Upper lobe of left lung (tissue), 6 donors: ENCODE measurements at regions not wholly inside any gene's neighbourhood (a gene's known extent, or its start where the extent isn't known, plus 50 kb on each side); places are given as distances from the start of the nearest gene placed in this dataset.

ENCODE experiments used
- ATAC-seq, 2 donors: fragments of 200-7000 bp; cut with Tn5 transposase; one replicate each; pipeline ENCODE4 v1.9.1; 2022; ENCODE audit warnings: mild to moderate bottlenecking in 2 of 2, moderate library complexity in 2 of 2; ENCODE audit not compliant: low FRiP score in 2 of 2
- DNase-seq, 2 donors: peaks; one replicate each; pipeline ENCODE4 v3.0.0-alpha.2; 2019 to 2020
- H3K27ac ChIP-seq, 4 donors: fragments of 200-600 bp; sonication (generic); one replicate each; pipeline ENCODE4 v1.5.1; 2016 to 2019
- H3K27me3 ChIP-seq, 4 donors: fragments of 200-600 bp; sonication (generic); one replicate each; pipeline ENCODE4 v1.5.1; 2017 to 2019
- H3K36me3 ChIP-seq, 4 donors: fragments of 200-600 bp; sonication (generic); one replicate each; pipeline ENCODE4 v1.5.1; 2016 to 2019
- H3K4me1 ChIP-seq, 4 donors: fragments of 200-600 bp; sonication (generic); one replicate each; pipeline ENCODE4 v1.5.1; 2018 to 2019
- H3K4me3 ChIP-seq, 4 donors: fragments of 200-600 bp; sonication (generic); one replicate each; pipeline ENCODE4 v1.5.1; 2017 to 2019; ENCODE audit warnings: mild to moderate bottlenecking in 2 of 4, moderate library complexity in 1 of 4
- H3K9me3 ChIP-seq, 4 donors: fragments of 200-600 bp; sonication (generic); one replicate each; pipeline ENCODE4 v1.5.1; 2018 to 2019
- CTCF ChIP-seq, 6 experiments: fragments of 450-650 bp in 4 of 6; fragments of 200-600 bp in 2 of 6; sonication (generic) in 2 of 6; IDR thresholded peaks; one replicate each; pipeline ENCODE4 v1.5.1; 2016 to 2019; ENCODE audit warnings: antibody characterized with exemption in 6 of 6
- EP300 ChIP-seq, 4 donors: sonication (generic); formaldehyde crosslinking; IDR thresholded peaks; one replicate each; pipeline ENCODE4 v1.5.1; 2017; ENCODE audit warnings: antibody characterized with exemption in 4 of 4, control low read depth in 2 of 4
- POLR2A ChIP-seq, 4 donors: fragments of 450-650 bp; IDR thresholded peaks; one replicate each; pipeline ENCODE4 v1.5.1; 2016 to 2017; ENCODE audit warnings: antibody characterized with exemption in 4 of 4, mild to moderate bottlenecking in 2 of 4
- POLR2AphosphoS5 ChIP-seq, 2 donors: sonication (generic); formaldehyde crosslinking; IDR thresholded peaks; one replicate each; pipeline ENCODE4 v1.5.1; 2017; ENCODE audit warnings: antibody characterized with exemption in 2 of 2
- WGBS, 2 donors: methylation state at CpG; one replicate each; pipeline ENCODE4 v1.1.5; 2017 to 2018; 5-methylcytosine and 5-hydroxymethylcytosine counted together
- donor health status: DM: no; HTN: no; CAD: no; lungs with moderate emphysema.
- donor health status: DM: no; HTN: yes; CAD: no; lungs with severe emphysema.

GRCh38 chr14:44444454-44444853, 62.6 kb downstream of the FSCB start:
- WGBS, 2 donors: 58 to 92% methylated on average over 1 of the region's 1 CpG
- H3K4me1 ChIP-seq: no peaks in the 10 kb centered on the region
- H3K4me3 ChIP-seq: no peak overlapping the region
- ATAC-seq (no peak), DNase-seq (no peak)
- no peaks in the 10 kb centered on the region for H3K36me3 ChIP-seq
- no peaks in the 10 kb centered on the region for H3K27me3 ChIP-seq
- H3K9me3 ChIP-seq: peaks cover 0 to 3% (median 0%) of the 10 kb centered on the region in 4 donors
- H3K27ac ChIP-seq: no peak overlapping the region
- TF ChIP-seq EP300 (IDR thresholded peaks at IDR 0.05) (no peak), POLR2AphosphoS5 (IDR thresholded peaks at IDR 0.05) (no peak), POLR2A (IDR thresholded peaks at IDR 0.05) (no peak)

- H3K27me3 ChIP-seq: no peaks in the 10 kb centered on the region
- peaks cover 0 to 3% (median 0%) of the 10 kb centered on the region in 4 donors for H3K9me3 ChIP-seq
- no peaks in the 10 kb centered on the region for H3K36me3 ChIP-seq
- DNase-seq (no peak), ATAC-seq (no peak)
- no peak for TF ChIP-seq POLR2A (IDR thresholded peaks at IDR 0.05)
- TF ChIP-seq CTCF (IDR thresholded peaks at IDR 0.05): no peak
- no peak for TF ChIP-seq POLR2AphosphoS5 (IDR thresholded peaks at IDR 0.05)
- no peak for TF ChIP-seq EP300 (IDR thresholded peaks at IDR 0.05)
- H3K27ac ChIP-seq: no peak overlapping the region
- H3K4me3 ChIP-seq: no peak overlapping the region
- no peaks in the 10 kb centered on the region for H3K4me1 ChIP-seq
Observed at GRCh38 chr14:44438936-44439335, 68.1 kb downstream of the FSCB start.

- Histone ChIP-seq H3K27ac (no peak overlapping the region), H3K36me3 (no peaks in the 10 kb centered on the region), H3K4me3 (no peak overlapping the region), H3K27me3 (no peaks in the 10 kb centered on the region), H3K9me3 (peaks cover 0 to 3% (median 0%) of the 10 kb centered on the region in 4 donors), H3K4me1 (no peaks in the 10 kb centered on the region)
- TF ChIP-seq EP300 (IDR thresholded peaks at IDR 0.05) (no peak), POLR2A (IDR thresholded peaks at IDR 0.05) (no peak), CTCF (IDR thresholded peaks at IDR 0.05) (no peak), POLR2AphosphoS5 (IDR thresholded peaks at IDR 0.05) (no peak)
- WGBS, 2 donors: 50 to 53% methylated on average over 1 of the region's 1 CpG
- ATAC-seq (no peak), DNase-seq (no peak)
Observed at GRCh38 chr14:44438221-44438620, 68.9 kb downstream of the FSCB start.

GRCh38 chr14:44436458-44436857, 70.6 kb downstream of the FSCB start:
- no peak overlapping the region for H3K4me3 ChIP-seq
- H3K36me3 ChIP-seq: no peaks in the 10 kb centered on the region
- no peak overlapping the region for H3K27ac ChIP-seq
- no peak for TF ChIP-seq CTCF (IDR thresholded peaks at IDR 0.05)
- TF ChIP-seq POLR2AphosphoS5 (IDR thresholded peaks at IDR 0.05): no peak
- no peak for TF ChIP-seq POLR2A (IDR thresholded peaks at IDR 0.05)
- no peak for TF ChIP-seq EP300 (IDR thresholded peaks at IDR 0.05)
- H3K4me1 ChIP-seq: no peaks in the 10 kb centered on the region
- ATAC-seq: no peak
- DNase-seq: no peak
- no peaks in the 10 kb centered on the region for H3K27me3 ChIP-seq
- H3K9me3 ChIP-seq: peaks cover 0 to 3% (median 0%) of the 10 kb centered on the region in 4 donors

- no peak for ATAC-seq
- no peak overlapping the region for H3K4me3 ChIP-seq
- no peaks in the 10 kb centered on the region for H3K27me3 ChIP-seq
- WGBS, 2 donors: 62 to 71% methylated on average over 3 of the region's 3 CpGs
- H3K4me1 ChIP-seq: no peaks in the 10 kb centered on the region
- H3K9me3 ChIP-seq: no peaks in the 10 kb centered on the region
- TF ChIP-seq POLR2A (IDR thresholded peaks at IDR 0.05) (no peak), POLR2AphosphoS5 (IDR thresholded peaks at IDR 0.05) (no peak), CTCF (IDR thresholded peaks at IDR 0.05) (no peak), EP300 (IDR thresholded peaks at IDR 0.05) (no peak)
- H3K27ac ChIP-seq: no peak overlapping the region
- no peaks in the 10 kb centered on the region for H3K36me3 ChIP-seq
- no peak for DNase-seq
Observed at GRCh38 chr14:44428231-44428945, 78.7 kb downstream of the FSCB start.
